Glutamatergic neuron (in vitro differentiated cells): ENCODE measurements at regions not wholly inside any gene's neighbourhood (a gene's known extent, or its start where the extent isn't known, plus 50 kb on each side); places are given as distances from the start of the nearest gene placed in this dataset.
"Not testable (repeated sequence)": the region's sequence is repeated elsewhere in the genome, so short reads cannot be mapped to it uniquely, and the experiment has no call there.

Source experiments
- DNase-seq: peaks from one replicate; pipeline ENCODE4 v3.0.0; 2022
- H3K27ac Mint-ChIP-seq: one replicate; pipeline ENCODE4 v1.8.0; 2020; ENCODE audit warnings: mild to moderate bottlenecking, mixed read lengths, inconsistent platforms; ENCODE audit not compliant: unreplicated experiment
- H3K27me3 Mint-ChIP-seq: one replicate; pipeline ENCODE4 v1.8.0; 2020; ENCODE audit warnings: mild to moderate bottlenecking, moderate library complexity, mixed read lengths, inconsistent platforms; ENCODE audit not compliant: unreplicated experiment
- H3K36me3 Mint-ChIP-seq: one replicate; pipeline ENCODE4 v1.8.0; 2020; ENCODE audit warnings: mild to moderate bottlenecking, mixed read lengths, inconsistent platforms; ENCODE audit not compliant: unreplicated experiment
- H3K4me1 Mint-ChIP-seq: one replicate; pipeline ENCODE4 v1.8.0; 2020; ENCODE audit warnings: mild to moderate bottlenecking, low read depth, mixed read lengths, inconsistent platforms; ENCODE audit not compliant: unreplicated experiment
- H3K4me3 Mint-ChIP-seq: one replicate; pipeline ENCODE4 v1.8.0; 2020; ENCODE audit warnings: mild to moderate bottlenecking, mixed read lengths, inconsistent platforms; ENCODE audit not compliant: unreplicated experiment
- H3K9me3 Mint-ChIP-seq: one replicate; pipeline ENCODE4 v1.8.0; 2020; ENCODE audit warnings: mild to moderate bottlenecking, moderate library complexity, mixed read lengths, inconsistent platforms; ENCODE audit not compliant: unreplicated experiment
- CTCF ChIP-seq: fragments of 200-600 bp; sonication (generic); IDR thresholded peaks from one replicate; pipeline ENCODE4 v1.5.0; 2021; ENCODE audit not compliant: partially characterized antibody, unreplicated experiment

- Mint-ChIP-seq H3K27me3 (no peaks in the 10 kb centered on the region), H3K4me1 (no peaks in the 10 kb centered on the region), H3K27ac (no peak overlapping the region), H3K4me3 (no peak overlapping the region), H3K36me3 (no peaks in the 10 kb centered on the region), H3K9me3 (no peaks in the 10 kb centered on the region)
- TF ChIP-seq CTCF = no peak
- no peak for DNase-seq
These were observed 266.0 kb upstream of the ID4 start for GRCh38 chr6:19571176-19571575.

GRCh38 chr6:19578481-19578880 is 258.7 kb upstream of the ID4 start:
- H3K4me1 Mint-ChIP-seq = no peaks in the 10 kb centered on the region
- DNase-seq = no peak
- no peak overlapping the region for H3K27ac Mint-ChIP-seq
- no peaks in the 10 kb centered on the region for H3K9me3 Mint-ChIP-seq
- TF ChIP-seq CTCF = no peak
- no peaks in the 10 kb centered on the region for H3K27me3 Mint-ChIP-seq
- no peaks in the 10 kb centered on the region for H3K36me3 Mint-ChIP-seq
- no peak overlapping the region for H3K4me3 Mint-ChIP-seq

- not testable (repeated sequence) for H3K27ac Mint-ChIP-seq, H3K9me3 Mint-ChIP-seq, H3K4me1 Mint-ChIP-seq, H3K4me3 Mint-ChIP-seq, DNase-seq, H3K27me3 Mint-ChIP-seq, H3K36me3 Mint-ChIP-seq
These were observed 253.0 kb upstream of the ID4 start for GRCh38 chr6:19584207-19584606.

- peaks cover 6% of the 10 kb centered on the region for H3K4me1 Mint-ChIP-seq
- DNase-seq = no peak
- no peak overlapping the region for H3K4me3 Mint-ChIP-seq
- H3K9me3 Mint-ChIP-seq = peaks cover 3% of the 10 kb centered on the region
- H3K27ac Mint-ChIP-seq = no peak overlapping the region
- no peaks in the 10 kb centered on the region for H3K36me3 Mint-ChIP-seq
- no peaks in the 10 kb centered on the region for H3K27me3 Mint-ChIP-seq
- no peak for TF ChIP-seq CTCF
These were observed 249.8 kb upstream of the ID4 start for GRCh38 chr6:19587238-19587942.

GRCh38 chr6:19590501-19591131 is 246.6 kb upstream of the ID4 start:
- Mint-ChIP-seq H3K36me3 (no peaks in the 10 kb centered on the region), H3K9me3 (no peaks in the 10 kb centered on the region), H3K4me1 (peaks cover 6% of the 10 kb centered on the region), H3K27ac (no peak overlapping the region), H3K4me3 (no peak overlapping the region), H3K27me3 (no peaks in the 10 kb centered on the region)
- no peak for TF ChIP-seq CTCF
- DNase-seq = no peak
